Effector memory CD8-positive, alpha-beta T cell (primary cell): ENCODE measurements at regions not wholly inside any gene's neighbourhood (a gene's known extent, or its start where the extent isn't known, plus 50 kb on each side); places are given as distances from the start of the nearest gene placed in this dataset.

Source experiments
- ATAC-seq: fragments of 150-1000 bp; cut with Tn5 transposase; replicated peaks from 2 replicates; pipeline ENCODE4 v1.10.0; 2021; ENCODE audit warnings: mild to moderate bottlenecking, moderate library complexity
- DNase-seq, 3 experiments: peaks; one replicate each; pipeline ENCODE4 v3.0.0; 2021
- H3K27ac Mint-ChIP-seq, 2 donors: one replicate each; pipeline ENCODE4 v1.8.0; 2022; ENCODE audit warnings: mild to moderate bottlenecking in 2 of 2, mixed read lengths in 2 of 2, moderate library complexity in 2 of 2
- H3K27me3 Mint-ChIP-seq, 2 donors: one replicate each; pipeline ENCODE4 v1.8.0; 2022; ENCODE audit warnings: mixed read lengths in 2 of 2
- H3K36me3 Mint-ChIP-seq: one replicate; pipeline ENCODE4 v1.8.0; 2022; ENCODE audit warnings: mild to moderate bottlenecking, moderate library complexity, mixed read lengths; ENCODE audit not compliant: insufficient read depth
- H3K4me1 Mint-ChIP-seq, 2 donors: one replicate each; pipeline ENCODE4 v1.8.0; 2022; ENCODE audit warnings: low read depth in 2 of 2, mixed read lengths in 2 of 2
- H3K4me3 Mint-ChIP-seq, 2 donors: one replicate each; pipeline ENCODE4 v1.8.0; 2022; ENCODE audit warnings: mild to moderate bottlenecking in 2 of 2, mixed read lengths in 2 of 2, moderate library complexity in 2 of 2
- H3K9me3 Mint-ChIP-seq, 2 donors: one replicate each; pipeline ENCODE4 v1.8.0; 2022; ENCODE audit warnings: mixed read lengths in 2 of 2

DNA sequence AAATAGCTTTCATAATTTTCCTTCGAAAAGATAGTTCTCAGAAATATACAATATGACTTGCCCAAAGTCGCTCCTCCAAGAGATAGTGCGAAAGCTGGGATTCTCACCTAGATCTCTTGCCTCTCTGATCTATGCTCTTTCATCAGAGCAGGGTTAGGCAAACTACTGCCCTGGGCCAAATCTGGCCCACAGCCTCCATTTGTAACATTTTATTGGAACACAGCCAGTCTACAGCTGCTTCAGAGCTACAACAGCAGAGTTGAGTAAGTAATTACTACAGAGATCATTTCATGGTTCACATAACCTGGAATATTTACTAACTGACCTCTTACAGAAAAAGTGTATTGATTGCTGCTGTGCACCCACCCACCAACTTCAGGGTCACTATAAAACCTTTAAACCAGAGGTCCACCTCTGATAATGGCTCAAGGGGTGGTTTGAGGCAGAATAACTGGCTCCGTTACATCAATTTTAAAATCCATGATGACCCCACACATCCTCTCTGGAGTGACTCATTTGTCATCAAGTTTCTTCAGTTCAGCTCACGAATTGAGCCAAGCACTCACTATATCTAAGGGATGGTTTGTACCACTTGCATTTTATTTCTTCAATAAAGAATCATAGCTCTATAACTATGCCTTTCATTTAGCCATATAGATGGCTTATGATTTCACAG lies 1019.0 kb downstream of the XPNPEP1 start:
- Mint-ChIP-seq H3K9me3 (peaks cover 12 to 18% of the 10 kb centered on the region in 2 donors), H3K4me3 (no peak overlapping the region), H3K27ac (no peak overlapping the region), H3K4me1 (no peaks in the 10 kb centered on the region), H3K27me3 (no peaks in the 10 kb centered on the region), H3K36me3 (no peaks in the 10 kb centered on the region)
- DNase-seq (no peak), ATAC-seq (no peak)

GRCh38 chr10:108902619-108903285 lies 1020.6 kb downstream of the XPNPEP1 start:
- Mint-ChIP-seq H3K9me3 (peaks cover 9 to 10% of the 10 kb centered on the region in 2 donors), H3K36me3 (no peaks in the 10 kb centered on the region), H3K27me3 (no peaks in the 10 kb centered on the region), H3K4me1 (no peaks in the 10 kb centered on the region), H3K4me3 (no peak overlapping the region), H3K27ac (no peak overlapping the region)
- ATAC-seq (no peak), DNase-seq (no peak)

DNA sequence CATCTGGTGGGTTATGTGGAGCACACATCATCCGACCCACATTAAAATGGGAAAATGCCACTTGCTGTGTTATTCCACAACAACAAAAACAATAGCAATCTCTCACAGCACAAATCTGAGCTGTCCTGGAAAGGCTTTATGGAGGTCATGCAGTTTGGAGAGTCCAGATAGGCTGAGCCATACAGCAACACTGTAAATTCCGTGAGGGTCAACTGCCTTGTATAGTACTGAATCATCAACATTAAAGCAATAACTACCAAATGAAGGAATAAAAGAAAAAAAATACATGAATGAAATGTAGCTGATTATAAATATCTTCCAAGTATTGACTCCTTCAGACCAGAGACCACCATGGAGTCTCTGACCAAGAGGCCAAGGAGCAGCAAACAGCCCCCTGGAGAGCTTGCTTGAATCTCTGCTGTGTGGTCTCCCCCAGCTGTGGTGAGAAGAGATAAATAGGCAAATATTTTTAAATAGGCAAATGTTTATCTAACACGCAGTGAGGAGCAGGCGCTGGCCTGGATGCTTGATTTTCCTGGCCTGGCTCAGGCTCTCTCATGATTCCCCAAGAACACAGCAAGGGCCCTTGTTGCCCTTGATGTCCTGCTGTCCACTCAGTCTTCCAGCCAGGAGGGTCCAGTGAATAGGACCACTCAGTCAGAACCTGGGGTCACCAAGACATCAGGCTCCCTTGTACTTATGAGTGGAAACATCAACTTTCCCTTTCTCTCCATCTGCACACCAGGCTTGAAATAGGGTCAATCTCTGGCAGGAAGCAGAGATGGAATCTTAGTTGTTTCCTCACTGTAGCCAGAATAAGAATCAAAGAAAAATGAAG lies 1021.3 kb downstream of the XPNPEP1 start:
- no peak overlapping the region for H3K4me3 Mint-ChIP-seq
- no peaks in the 10 kb centered on the region for H3K36me3 Mint-ChIP-seq
- H3K27me3 Mint-ChIP-seq, result no peaks in the 10 kb centered on the region
- no peak for DNase-seq
- H3K9me3 Mint-ChIP-seq, result peaks cover 8% of the 10 kb centered on the region in 2 donors
- no peak overlapping the region for H3K27ac Mint-ChIP-seq
- no peaks in the 10 kb centered on the region for H3K4me1 Mint-ChIP-seq
- ATAC-seq, result no peak

GRCh38 chr10:108899670-108900069 lies 1023.6 kb downstream of the XPNPEP1 start:
- H3K4me1 Mint-ChIP-seq, result no peaks in the 10 kb centered on the region
- ATAC-seq, result no peak

GRCh38 chr10:108894402-108895301 lies 1028.7 kb downstream of the XPNPEP1 start:
- DNase-seq, result no peak
- Mint-ChIP-seq H3K27me3 (no peaks in the 10 kb centered on the region), H3K27ac (no peak overlapping the region), H3K36me3 (no peaks in the 10 kb centered on the region), H3K9me3 (peaks cover 12 to 29% of the 10 kb centered on the region in 2 donors), H3K4me3 (no peak overlapping the region), H3K4me1 (no peaks in the 10 kb centered on the region)
- ATAC-seq, result no peak

More at GRCh38 chr10:108899670-108900069, 1023.6 kb downstream of the XPNPEP1 start:
- Mint-ChIP-seq H3K4me3 (no peak overlapping the region), H3K27ac (no peak overlapping the region), H3K27me3 (no peaks in the 10 kb centered on the region), H3K9me3 (peaks cover 10 to 11% of the 10 kb centered on the region in 2 donors), H3K36me3 (no peaks in the 10 kb centered on the region)
- no peak for DNase-seq

DNA sequence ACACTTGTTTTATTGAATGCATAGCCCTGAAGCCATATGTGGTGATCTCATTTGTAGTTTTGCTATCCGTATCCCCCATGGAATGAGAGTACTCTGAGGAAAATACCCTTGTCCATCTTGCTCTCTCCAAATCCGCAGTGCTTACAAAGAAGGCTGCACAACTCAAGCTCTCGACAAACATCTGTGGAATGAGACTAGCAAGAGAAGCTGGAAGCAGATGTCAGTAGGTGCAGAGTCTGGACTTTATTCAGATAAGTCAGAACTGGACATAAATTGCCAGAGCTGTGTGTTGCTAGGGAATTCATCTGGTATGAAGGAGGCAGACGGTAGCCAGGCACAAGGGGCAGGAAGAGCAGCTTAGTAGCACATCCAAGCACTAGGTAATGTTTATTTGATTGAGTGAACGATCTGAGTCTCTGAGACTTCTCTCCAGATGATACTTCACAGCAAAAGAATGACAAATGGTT lies 1046.2 kb downstream of the XPNPEP1 start:
- no peak overlapping the region for H3K4me3 Mint-ChIP-seq
- H3K27me3 Mint-ChIP-seq, result no peaks in the 10 kb centered on the region
- H3K9me3 Mint-ChIP-seq, result peaks cover 0 to 7% of the 10 kb centered on the region in 2 donors
- H3K36me3 Mint-ChIP-seq, result no peaks in the 10 kb centered on the region
- ATAC-seq (no peak), DNase-seq (no peak)
- no peaks in the 10 kb centered on the region for H3K4me1 Mint-ChIP-seq
- no peak overlapping the region for H3K27ac Mint-ChIP-seq

- no peaks in the 10 kb centered on the region for H3K27me3 Mint-ChIP-seq
- H3K4me3 Mint-ChIP-seq, result no peak overlapping the region
- ATAC-seq (no peak), DNase-seq (no peak)
- no peaks in the 10 kb centered on the region for H3K4me1 Mint-ChIP-seq
- H3K9me3 Mint-ChIP-seq, result peaks cover 0 to 6% of the 10 kb centered on the region in 2 donors
- no peaks in the 10 kb centered on the region for H3K36me3 Mint-ChIP-seq
- no peak overlapping the region for H3K27ac Mint-ChIP-seq
Measured at GRCh38 chr10:108872854-108873253, 1050.5 kb downstream of the XPNPEP1 start.

DNA sequence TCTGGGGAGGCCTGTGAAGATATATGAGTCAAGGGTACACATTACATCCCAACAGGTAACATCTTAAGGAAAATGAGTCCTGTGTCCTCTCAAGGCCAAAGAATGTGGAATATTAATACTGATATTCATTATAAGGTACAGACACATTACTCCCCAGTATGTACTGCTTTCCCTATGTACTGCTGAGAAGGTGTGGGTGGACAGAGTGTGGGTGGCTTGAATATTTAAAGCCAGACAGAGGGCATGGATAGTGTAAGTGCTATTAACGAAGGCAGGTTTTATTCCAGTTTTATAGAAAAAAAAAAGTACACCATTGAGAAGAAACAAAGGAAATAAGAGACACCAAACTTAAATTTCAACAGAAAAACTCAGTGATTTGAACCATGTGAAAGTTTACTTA lies 1054.4 kb downstream of the XPNPEP1 start:
- ATAC-seq (no peak), DNase-seq (no peak)
- H3K4me1 Mint-ChIP-seq, result no peaks in the 10 kb centered on the region
- H3K27me3 Mint-ChIP-seq, result no peaks in the 10 kb centered on the region
- H3K36me3 Mint-ChIP-seq, result no peaks in the 10 kb centered on the region
- no peak overlapping the region for H3K27ac Mint-ChIP-seq
- no peak overlapping the region for H3K4me3 Mint-ChIP-seq
- peaks cover 7 to 12% of the 10 kb centered on the region in 2 donors for H3K9me3 Mint-ChIP-seq

DNA sequence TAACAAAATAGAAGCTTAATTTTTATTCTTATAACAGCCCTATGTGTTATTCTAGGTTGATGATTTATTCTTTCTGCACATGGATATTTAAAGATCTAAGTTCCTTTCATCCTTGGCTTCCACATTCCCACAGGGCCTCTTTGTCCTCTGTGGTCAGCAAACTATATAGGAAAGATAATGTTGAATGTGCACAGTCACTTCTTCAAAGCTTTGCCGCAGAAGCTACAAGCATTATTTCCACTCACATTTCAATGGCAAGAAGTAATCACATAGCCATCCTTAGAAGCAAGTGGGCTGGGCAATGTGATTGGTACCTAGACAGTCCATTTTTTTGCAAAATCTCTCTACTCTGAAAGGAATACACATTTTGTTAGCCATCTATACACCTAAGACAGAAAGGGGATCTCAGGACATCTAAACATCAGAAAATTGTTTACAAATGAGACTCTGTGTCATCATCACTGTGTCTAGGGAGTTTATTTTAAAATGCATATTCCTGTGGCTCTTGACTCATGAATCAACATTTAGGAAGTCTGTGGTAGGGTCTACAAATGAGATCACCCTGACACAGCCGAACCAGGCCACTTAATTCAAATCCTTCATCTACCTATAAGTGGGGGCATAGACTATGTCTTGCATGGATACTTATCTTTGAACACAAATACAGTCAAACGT lies 1060.5 kb downstream of the XPNPEP1 start:
- Mint-ChIP-seq H3K36me3 (no peaks in the 10 kb centered on the region), H3K4me3 (no peak overlapping the region), H3K9me3 (peaks cover 6 to 16% of the 10 kb centered on the region in 2 donors), H3K4me1 (no peaks in the 10 kb centered on the region), H3K27me3 (no peaks in the 10 kb centered on the region), H3K27ac (no peak overlapping the region)
- no peak for ATAC-seq
- no peak for DNase-seq

- Mint-ChIP-seq H3K27me3 (no peaks in the 10 kb centered on the region), H3K36me3 (no peaks in the 10 kb centered on the region), H3K4me3 (no peak overlapping the region), H3K27ac (no peak overlapping the region), H3K9me3 (peaks cover 4 to 16% of the 10 kb centered on the region in 2 donors), H3K4me1 (no peaks in the 10 kb centered on the region)
- DNase-seq (no peak), ATAC-seq (no peak)
Measured at GRCh38 chr10:108861181-108861754, 1062.0 kb downstream of the XPNPEP1 start.

- H3K27me3 Mint-ChIP-seq, result no peaks in the 10 kb centered on the region
- no peak overlapping the region for H3K27ac Mint-ChIP-seq
- H3K36me3 Mint-ChIP-seq, result no peaks in the 10 kb centered on the region
- DNase-seq (no peak), ATAC-seq (no peak)
- H3K4me3 Mint-ChIP-seq, result no peak overlapping the region
- no peaks in the 10 kb centered on the region for H3K4me1 Mint-ChIP-seq
- H3K9me3 Mint-ChIP-seq, result peaks cover 2 to 7% of the 10 kb centered on the region in 2 donors
Measured at GRCh38 chr10:108852211-108852610, 1071.1 kb downstream of the XPNPEP1 start.

GRCh38 chr10:108850138-108850854 lies 1073.0 kb downstream of the XPNPEP1 start:
- H3K4me3 Mint-ChIP-seq, result no peak overlapping the region
- H3K4me1 Mint-ChIP-seq, result no peaks in the 10 kb centered on the region
- H3K27me3 Mint-ChIP-seq, result no peaks in the 10 kb centered on the region
- DNase-seq (no peak), ATAC-seq (no peak)
- peaks cover 5 to 7% of the 10 kb centered on the region in 2 donors for H3K9me3 Mint-ChIP-seq
- H3K36me3 Mint-ChIP-seq, result no peaks in the 10 kb centered on the region
- no peak overlapping the region for H3K27ac Mint-ChIP-seq
